HEK293 (cell line): ENCODE measurements at regions not wholly inside any gene's neighbourhood (a gene's known extent, or its start where the extent isn't known, plus 50 kb on each side); places are given as distances from the start of the nearest gene placed in this dataset.

Experiments used
- CTCF ChIA-PET: fragments of 350-600 bp; formaldehyde crosslinking; extraction: SDS; loops from one replicate; lab custom pipeline; 2021; ENCODE audit warnings: antibody characterized with exemption; lab: Yijun Ruan, JAX
- POLR2A ChIA-PET: fragments of 300-600 bp; formaldehyde crosslinking; extraction: SDS; loops from one replicate; lab custom pipeline; 2020; ENCODE audit warnings: antibody characterized with exemption, inconsistent platforms; lab: Yijun Ruan, JAX
- H3K27ac ChIP-seq: fragments of 200-500 bp; sonication (Bioruptor generic); 2 replicates; pipeline ENCODE4 v1.5.1; 2014; ENCODE audit warnings: low read depth, low read length, control low read depth, inconsistent platforms; ENCODE audit errors: extremely low read depth
- H3K36me3 ChIP-seq, 2 experiments: fragments of 200-500 bp in 1 of 2; sonication (Bioruptor generic) in 1 of 2; 1 replicate in 1 of 2; 2 replicates in 1 of 2; pipeline ENCODE4 v1.5.1; 2014 to 2017; ENCODE audit warnings: inconsistent platforms in 2 of 2, low read length in 2 of 2; ENCODE audit not compliant: control insufficient read depth in 2 of 2, insufficient read depth in 1 of 2
- H3K4me1 ChIP-seq: fragments of 200-500 bp; sonication (Bioruptor generic); 2 replicates; pipeline ENCODE4 v1.5.1; 2014; ENCODE audit warnings: mild to moderate bottlenecking, low read length, inconsistent platforms; ENCODE audit not compliant: control insufficient read depth, insufficient read depth
- H3K4me3 ChIP-seq: 2 replicates; pipeline ENCODE4 v1.5.1; 2011; ENCODE audit warnings: low read depth, mild to moderate bottlenecking, control low read depth, low read length, moderate library complexity
- H3K9me3 ChIP-seq: fragments of 200-500 bp; sonication (Bioruptor generic); 2 replicates; pipeline ENCODE4 v1.5.1; 2014; ENCODE audit warnings: low read depth, low read length, inconsistent platforms; ENCODE audit not compliant: control insufficient read depth, insufficient read depth
- BCL11B ChIP-seq: fragments of 450-650 bp; formaldehyde crosslinking; IDR thresholded peaks from 2 replicates; pipeline ENCODE4 v1.5.1; 2016; ENCODE audit warnings: low read depth, missing biosample characterization, missing genetic modification characterization
- EGR2 ChIP-seq: fragments of 450-650 bp; formaldehyde crosslinking; IDR thresholded peaks from 2 replicates; pipeline ENCODE4 v1.5.1; 2016; ENCODE audit warnings: low read depth, missing biosample characterization, missing genetic modification characterization
- ELK4 ChIP-seq: IDR thresholded peaks from 2 replicates; pipeline ENCODE4 v1.6.1; 2011; ENCODE audit warnings: mild to moderate bottlenecking, low read depth, low read length, borderline replicate concordance
- MEIS1 ChIP-seq: sonication (generic); formaldehyde crosslinking; IDR thresholded peaks from 2 replicates; pipeline ENCODE4 v1.8.1; 2022; ENCODE audit warnings: missing genetic modification reagents, mild to moderate bottlenecking, borderline replicate concordance
- RBAK ChIP-seq: fragments of 450-650 bp; formaldehyde crosslinking; IDR thresholded peaks from 2 replicates; pipeline ENCODE4 v1.5.1; 2016; ENCODE audit warnings: missing biosample characterization, missing genetic modification characterization
- SP3 ChIP-seq: fragments of 450-650 bp; formaldehyde crosslinking; IDR thresholded peaks from 2 replicates; pipeline ENCODE4 v1.5.1; 2016; ENCODE audit warnings: missing biosample characterization, missing genetic modification characterization
- ZBTB26 ChIP-seq: fragments of 450-650 bp; formaldehyde crosslinking; optimal IDR thresholded peaks from 2 replicates; pipeline ENCODE3; 2016; ENCODE audit warnings: missing biosample characterization, mild to moderate bottlenecking, missing genetic modification characterization
- ZBTB44 ChIP-seq: fragments of 450-650 bp; IDR thresholded peaks from 2 replicates; pipeline ENCODE4 v1.5.1; 2018; ENCODE audit warnings: missing biosample characterization, mild to moderate bottlenecking, missing genetic modification characterization
- ZBTB49 ChIP-seq: fragments of 450-650 bp; formaldehyde crosslinking; IDR thresholded peaks from 2 replicates; pipeline ENCODE4 v1.5.1; 2016; ENCODE audit warnings: missing biosample characterization, missing genetic modification characterization, low read depth
- ZBTB7A ChIP-seq: fragments of 450-650 bp; formaldehyde crosslinking; IDR thresholded peaks from 2 replicates; pipeline ENCODE4 v1.5.1; 2016; ENCODE audit warnings: low read depth, missing biosample characterization, missing genetic modification characterization
- ZNF114 ChIP-seq: fragments of 450-650 bp; formaldehyde crosslinking; IDR thresholded peaks from 2 replicates; pipeline ENCODE4 v1.5.0; 2017; ENCODE audit warnings: missing biosample characterization, missing genetic modification characterization
- ZNF302 ChIP-seq: fragments of 450-650 bp; formaldehyde crosslinking; IDR thresholded peaks from 2 replicates; pipeline ENCODE4 v1.5.1; 2016; ENCODE audit warnings: missing biosample characterization, missing genetic modification characterization, low read depth
- ZNF416 ChIP-seq: fragments of 450-650 bp; formaldehyde crosslinking; IDR thresholded peaks from 2 replicates; pipeline ENCODE4 v1.5.1; 2016; ENCODE audit warnings: missing biosample characterization, missing genetic modification characterization
- ZNF558 ChIP-seq: fragments of 450-650 bp; formaldehyde crosslinking; IDR thresholded peaks from 2 replicates; pipeline ENCODE4 v1.5.1; 2016; ENCODE audit warnings: missing biosample characterization, missing genetic modification characterization
- ZNF560 ChIP-seq: fragments of 450-650 bp; formaldehyde crosslinking; IDR thresholded peaks from 2 replicates; pipeline ENCODE4 v1.5.1; 2017; ENCODE audit warnings: missing biosample characterization, missing genetic modification characterization, borderline replicate concordance
- ZNF580 ChIP-seq: fragments of 450-650 bp; formaldehyde crosslinking; IDR thresholded peaks from 2 replicates; pipeline ENCODE4 v1.5.1; 2016; ENCODE audit warnings: missing biosample characterization, missing genetic modification characterization
- ZNF664 ChIP-seq: fragments of 450-650 bp; formaldehyde crosslinking; IDR thresholded peaks from 2 replicates; pipeline ENCODE4 v1.5.1; 2016; ENCODE audit warnings: missing biosample characterization, missing genetic modification characterization
- ZNF747 ChIP-seq: fragments of 450-650 bp; formaldehyde crosslinking; IDR thresholded peaks from 2 replicates; pipeline ENCODE4 v1.5.1; 2016; ENCODE audit warnings: missing biosample characterization, missing genetic modification characterization
- ZNF791 ChIP-seq: fragments of 450-650 bp; formaldehyde crosslinking; IDR thresholded peaks from 2 replicates; pipeline ENCODE4 v1.5.1; 2016; ENCODE audit warnings: missing biosample characterization, missing genetic modification characterization
- ZNF837 ChIP-seq: fragments of 450-650 bp; formaldehyde crosslinking; IDR thresholded peaks from 2 replicates; pipeline ENCODE4 v1.5.1; 2016; ENCODE audit warnings: missing biosample characterization, missing genetic modification characterization

- CTCF ChIA-PET, result no interaction called here
- Histone ChIP-seq H3K4me3 (no peak overlapping the region), H3K4me1 (no peaks in the 10 kb centered on the region), H3K27ac (no peak overlapping the region), H3K36me3 (no peaks in the 10 kb centered on the region), H3K9me3 (no peaks in the 10 kb centered on the region)
- no peak for TF ChIP-seq ZNF791 (tag by site-specific recombination)
- no peak for TF ChIP-seq ZBTB49 (tag by site-specific recombination)
- TF ChIP-seq ZNF560 (tag by site-specific recombination), result no peak
- TF ChIP-seq ZNF558 (tag by site-specific recombination), result no peak
- TF ChIP-seq ZNF837 (tag by site-specific recombination), result no peak
- no peak for TF ChIP-seq ZBTB44
- no peak for TF ChIP-seq ZNF114 (tag by site-specific recombination)
- POLR2A ChIA-PET, result no interaction called here
Observed at GRCh38 chrX:7570432-7571029, 272.4 kb upstream of the VCX start.

- no peaks in the 10 kb centered on the region for H3K4me1 ChIP-seq
- ChIA-PET CTCF (no interaction called here), POLR2A (no interaction called here)
Observed at GRCh38 chrX:7568597-7568996, 274.4 kb upstream of the VCX start.

More at GRCh38 chrX:7568597-7568996, 274.4 kb upstream of the VCX start:
- Histone ChIP-seq H3K27ac (no peak overlapping the region), H3K4me3 (no peak overlapping the region), H3K36me3 (no peaks in the 10 kb centered on the region), H3K9me3 (no peaks in the 10 kb centered on the region)
- TF ChIP-seq ZNF664 (tag by site-specific recombination) (no peak), BCL11B (no peak), EGR2 (tag by site-specific recombination) (no peak), MEIS1 (no peak), ZBTB26 (tag by site-specific recombination) (no peak), ZNF747 (tag by site-specific recombination) (no peak), ZNF416 (no peak), ELK4 (no peak), SP3 (tag by site-specific recombination) (no peak), ZNF302 (tag by site-specific recombination) (no peak), ZBTB7A (tag by site-specific recombination) (no peak), ZNF114 (tag by site-specific recombination) (no peak), ZNF580 (tag by site-specific recombination) (no peak), RBAK (tag by site-specific recombination) (no peak)
